HG03575 (cell line): ENCODE measurements at regions not wholly inside any gene's neighbourhood (a gene's known extent, or its start where the extent isn't known, plus 50 kb on each side); places are given as distances from the start of the nearest gene placed in this dataset.

Source experiments
- ATAC-seq: cut with Tn5 transposase; IDR thresholded peaks from one replicate; pipeline ENCODE4 v1.9.1; 2021; ENCODE audit not compliant: unreplicated experiment, insufficient number of reproducible peaks, low FRiP score; ENCODE audit errors: extremely low read depth

DNA sequence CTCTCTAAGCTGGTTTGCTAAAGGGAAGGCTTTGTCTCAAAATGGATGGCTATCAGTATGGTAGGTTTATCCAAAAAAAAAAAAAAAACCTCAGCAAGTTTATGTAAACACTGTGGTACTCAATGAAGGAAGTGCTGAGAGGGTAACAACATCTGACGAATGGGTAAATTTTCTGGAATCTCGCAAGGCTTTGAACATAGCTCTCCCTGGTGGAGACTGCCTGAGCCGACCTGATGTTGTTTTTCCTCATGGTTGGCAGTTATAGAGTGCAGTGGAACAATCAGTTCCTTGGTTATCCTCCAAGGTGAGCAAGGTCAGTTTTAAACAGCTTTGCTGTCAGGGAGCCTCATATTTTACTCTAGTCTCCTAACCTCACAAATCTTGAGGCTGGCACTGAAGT is 94.6 kb downstream of the ZPLD1 start:
- no peak for ATAC-seq

DNA sequence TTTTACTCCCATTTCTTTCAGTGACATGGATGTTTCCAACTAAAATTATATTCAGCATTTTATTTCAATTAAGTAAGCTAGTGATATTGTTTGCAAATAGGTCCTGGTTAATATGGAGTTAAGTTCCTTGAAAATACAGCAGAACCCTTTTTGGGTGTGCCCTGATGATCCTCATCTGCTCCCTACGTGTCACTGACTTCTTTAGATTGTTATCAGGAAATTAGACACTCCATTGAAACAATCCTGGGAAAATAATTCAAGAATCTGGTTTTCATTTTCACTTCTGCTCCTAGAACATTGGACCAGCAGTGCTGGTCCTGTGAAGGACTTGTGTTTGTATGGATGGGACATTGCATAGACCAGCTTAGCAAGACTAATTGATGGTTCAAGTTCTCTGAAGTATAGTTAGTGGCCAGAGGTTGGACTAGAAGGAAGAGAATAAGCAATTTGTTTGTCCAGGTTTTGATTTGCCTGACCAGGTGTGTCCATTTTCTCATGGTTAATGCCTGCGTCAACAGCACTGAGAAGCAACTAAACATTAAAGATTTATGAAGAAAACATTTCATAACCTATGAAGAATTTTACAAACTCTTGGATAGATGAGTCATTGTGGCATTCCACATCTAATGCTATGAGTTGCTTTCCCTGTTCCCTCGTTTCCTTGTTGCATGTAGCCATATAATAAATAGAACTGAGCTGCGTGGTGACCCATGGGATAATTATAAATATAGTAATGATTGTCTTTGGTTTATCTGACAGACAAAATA is 95.8 kb downstream of the ZPLD1 start:
- ATAC-seq = no peak

DNA sequence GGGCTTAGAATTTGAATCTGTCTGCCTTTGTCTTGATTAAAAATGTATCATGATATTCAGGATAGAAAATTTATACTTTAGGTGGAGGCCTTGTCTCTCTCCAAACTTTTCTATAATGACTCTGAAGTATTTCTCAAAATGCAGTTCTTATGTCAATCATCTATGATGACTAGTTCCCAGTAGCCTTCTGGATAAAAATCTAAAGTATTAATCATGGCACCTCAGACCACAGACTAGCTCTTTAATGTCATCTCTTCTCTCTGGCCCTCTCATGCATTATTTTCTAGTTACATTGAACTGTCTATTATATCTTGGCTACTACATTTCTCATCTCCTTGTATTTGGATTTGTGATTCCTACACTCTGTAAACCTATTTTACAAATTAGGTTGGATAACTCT is 96.9 kb downstream of the ZPLD1 start:
- ATAC-seq = no peak

DNA sequence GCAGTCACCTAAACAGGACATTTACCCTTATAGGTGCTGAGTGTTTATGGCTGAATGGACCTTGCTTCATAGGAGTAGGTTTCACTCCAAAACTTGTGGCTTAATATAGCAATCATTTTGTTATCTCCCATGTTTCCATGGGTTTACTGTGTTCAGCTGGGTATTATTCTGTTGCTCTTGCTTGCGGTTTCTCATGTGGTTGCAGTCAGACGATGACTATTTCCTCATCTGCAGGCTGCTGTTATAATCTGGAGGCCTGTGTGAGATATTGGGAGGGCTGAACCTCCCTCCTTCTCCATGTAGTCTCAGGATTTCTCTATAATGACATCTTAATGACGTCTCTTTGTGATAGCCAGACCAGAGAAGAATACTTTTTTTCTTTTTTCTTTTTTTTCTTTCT is 98.1 kb downstream of the ZPLD1 start:
- ATAC-seq = no peak

GRCh38 chr3:102533784-102534183 is 99.0 kb downstream of the ZPLD1 start:
- ATAC-seq = no peak

GRCh38 chr3:102536456-102536855 is 101.6 kb downstream of the ZPLD1 start:
- ATAC-seq = no peak

DNA sequence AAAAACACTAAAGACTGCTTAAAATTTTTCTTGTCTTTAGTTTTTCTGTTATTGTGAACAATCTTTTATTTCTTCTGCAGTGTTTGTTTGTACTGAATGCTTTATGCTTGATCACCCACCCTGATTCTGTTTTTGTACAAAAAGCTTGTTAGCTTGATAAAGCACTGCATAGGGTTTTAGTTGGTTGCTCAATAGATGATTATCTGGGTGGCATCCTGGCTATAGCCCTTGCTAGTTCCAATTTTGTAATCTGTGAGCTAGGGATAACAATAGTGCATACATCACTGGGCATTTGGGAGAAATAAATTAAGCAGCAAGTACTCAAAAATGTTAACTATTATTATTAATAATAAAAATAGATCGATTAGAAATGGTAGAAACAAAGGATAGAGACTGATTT is 102.3 kb downstream of the ZPLD1 start:
- ATAC-seq = no peak

DNA sequence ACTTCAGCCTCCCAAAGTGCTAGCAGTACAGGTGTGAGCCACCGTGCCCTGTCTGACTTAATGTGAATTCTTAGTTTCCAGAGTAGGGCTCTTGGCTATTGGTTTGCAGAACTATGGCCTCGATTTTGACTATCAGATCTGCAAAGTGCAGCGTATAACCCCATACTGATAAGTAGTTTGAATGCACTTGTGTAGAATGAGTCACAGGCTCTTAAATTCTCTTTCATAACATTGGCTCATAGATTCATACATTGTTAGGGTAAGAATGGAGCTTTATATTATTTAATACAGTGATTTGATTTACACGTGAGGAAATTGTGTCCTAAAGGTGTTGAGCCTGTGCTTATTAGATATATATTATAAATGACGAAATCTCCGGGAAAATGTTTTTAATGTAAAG is 109.9 kb downstream of the ZPLD1 start:
- no peak for ATAC-seq

DNA sequence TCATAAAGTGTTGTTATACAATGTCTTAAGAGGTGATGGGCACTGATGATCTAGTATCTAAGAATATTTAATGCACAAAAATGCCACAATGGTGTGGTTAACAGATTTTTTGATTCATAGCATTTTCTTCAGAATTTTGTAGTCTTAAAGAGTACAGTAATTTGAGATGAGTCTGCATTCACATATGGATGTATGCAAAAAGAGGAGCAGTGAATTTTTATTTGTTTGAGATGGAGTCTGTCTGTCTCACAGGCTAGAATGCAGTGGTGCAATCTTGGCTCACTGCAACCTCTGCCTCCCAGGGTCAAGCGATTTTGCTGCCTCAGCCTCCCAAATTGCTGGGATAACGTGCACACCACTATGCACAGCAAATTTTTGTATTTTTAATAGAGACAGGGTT is 110.5 kb downstream of the ZPLD1 start:
- no peak for ATAC-seq

- ATAC-seq = no peak
Measured at GRCh38 chr3:102553876-102554275, 119.1 kb downstream of the ZPLD1 start.

DNA sequence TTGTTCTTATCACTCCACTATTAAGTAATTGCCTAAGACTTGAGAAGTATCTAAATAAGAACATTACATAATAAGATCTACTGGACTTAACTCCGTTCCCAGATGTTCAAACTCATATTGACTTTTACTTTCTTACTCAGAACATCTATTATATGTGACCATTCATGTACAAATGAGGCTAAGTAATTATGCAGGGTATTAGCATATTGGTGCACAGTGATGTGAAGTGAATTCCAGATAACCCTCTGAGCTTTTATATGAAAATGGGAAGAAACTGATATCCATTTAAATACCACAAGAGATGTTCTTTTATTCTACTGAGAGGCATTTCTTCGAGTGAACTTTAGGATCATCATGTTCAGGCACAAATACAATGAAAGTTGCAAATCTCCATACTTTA is 135.7 kb downstream of the ZPLD1 start:
- no peak for ATAC-seq

DNA sequence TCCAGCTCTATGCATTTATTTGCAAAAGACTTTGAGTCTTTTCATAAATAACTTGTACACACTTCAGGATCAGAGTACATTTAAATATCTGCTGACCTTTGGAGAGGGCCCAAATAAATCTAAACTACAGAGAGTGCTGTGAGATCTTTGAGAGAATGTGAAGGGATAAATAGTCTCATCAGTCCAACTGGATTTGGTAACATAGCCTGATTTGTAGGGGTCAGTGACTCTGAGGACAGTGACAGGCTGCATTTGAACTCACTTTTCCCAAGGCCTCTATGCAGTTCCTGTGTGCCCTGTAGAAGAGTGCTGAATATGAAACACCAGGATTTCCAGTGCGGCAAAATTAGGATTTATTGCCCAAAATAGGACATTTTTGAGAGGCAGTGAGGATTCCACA is 136.2 kb downstream of the ZPLD1 start:
- no peak for ATAC-seq

DNA sequence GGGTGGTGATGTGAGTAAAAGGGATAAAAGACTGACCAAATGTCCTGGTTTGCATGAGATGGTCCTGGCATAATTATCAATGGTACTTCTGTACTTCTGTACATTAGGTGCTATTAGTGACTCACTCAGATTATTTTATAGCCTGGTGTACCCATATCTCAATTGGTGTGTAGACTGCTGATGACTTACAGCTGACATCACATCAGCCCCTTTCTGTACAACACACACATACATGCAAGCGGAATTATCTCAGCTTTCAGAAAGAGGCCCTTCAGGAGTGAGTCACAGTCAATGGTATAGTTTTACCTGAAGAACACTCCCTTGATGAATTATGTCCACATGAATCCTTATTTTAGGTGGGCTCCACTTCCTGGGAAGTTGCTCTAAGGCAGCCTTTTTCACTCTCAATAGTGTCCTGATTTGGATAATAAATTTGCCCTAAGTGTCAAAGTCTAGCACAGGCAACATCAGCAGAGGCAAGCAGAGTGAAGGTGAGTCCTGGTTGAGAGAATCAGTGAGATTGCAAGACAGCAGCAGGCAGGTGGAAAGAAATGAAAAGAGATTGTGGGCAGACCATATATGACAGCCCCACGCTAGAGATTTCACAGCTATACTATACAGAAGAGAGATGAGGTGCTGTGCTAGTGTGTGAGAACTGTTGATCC is 137.0 kb downstream of the ZPLD1 start:
- ATAC-seq = no peak

DNA sequence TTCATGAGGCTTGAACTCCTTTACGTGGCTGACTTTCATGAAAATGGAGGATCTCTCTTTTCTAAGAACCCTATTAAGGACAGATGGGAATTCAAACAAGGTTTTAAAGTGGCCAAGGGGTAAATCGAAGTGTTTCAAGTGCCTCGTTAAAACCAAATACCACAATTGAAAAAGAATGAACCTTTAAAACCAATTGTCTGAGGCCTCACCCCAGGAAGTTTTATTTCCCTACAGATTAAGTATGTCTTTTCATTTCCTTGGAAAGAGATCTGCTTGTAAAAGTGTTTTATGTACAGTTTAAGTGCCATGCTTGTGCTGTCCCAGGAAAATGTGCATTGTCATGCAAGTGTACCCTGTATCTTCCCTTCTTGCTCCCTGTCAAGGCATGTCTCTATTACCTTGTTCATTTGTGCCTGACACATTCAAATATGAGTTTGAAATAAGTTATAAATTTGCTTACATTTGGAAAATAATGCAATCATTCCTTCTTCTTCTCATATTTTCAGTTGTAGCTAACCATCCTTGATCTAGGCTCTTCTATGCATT is 138.7 kb downstream of the ZPLD1 start:
- ATAC-seq = no peak

DNA sequence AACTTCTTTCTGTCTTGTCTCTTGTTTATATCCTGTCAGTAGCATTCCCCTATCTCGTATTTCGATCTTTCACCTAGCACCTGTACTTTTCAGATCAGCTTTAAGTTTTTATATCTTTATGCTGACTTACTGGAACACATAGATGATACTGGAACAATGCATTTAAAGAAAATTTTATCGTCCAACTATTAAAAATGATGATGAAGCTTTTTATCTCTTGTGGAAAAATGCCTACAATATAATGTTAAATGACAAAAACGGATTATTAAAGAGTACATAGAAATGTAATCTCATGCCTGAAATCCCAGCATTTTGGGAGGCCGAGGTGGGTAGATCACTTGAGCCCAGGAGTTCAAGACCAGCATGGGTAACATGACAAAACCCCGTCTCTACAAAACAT is 139.5 kb downstream of the ZPLD1 start:
- no peak for ATAC-seq

DNA sequence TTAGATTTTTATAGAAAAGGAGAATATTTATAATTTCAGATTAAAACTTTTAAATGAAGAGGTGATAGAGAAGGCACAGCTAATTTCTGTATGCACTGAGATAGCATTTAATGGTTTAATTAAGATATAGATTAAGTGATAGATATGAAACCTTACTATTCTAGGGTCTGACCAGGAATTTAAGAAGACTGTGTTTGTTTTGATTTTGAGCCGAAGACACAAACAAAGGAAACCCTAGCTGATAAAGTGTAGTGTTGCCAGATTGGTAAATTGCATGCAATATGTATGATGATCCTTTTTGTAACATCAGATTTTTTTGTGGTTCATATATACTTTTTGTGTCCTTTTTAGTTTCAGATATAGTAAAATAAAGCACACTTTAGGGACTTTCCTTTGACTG is 141.8 kb downstream of the ZPLD1 start:
- no peak for ATAC-seq

- no peak for ATAC-seq
Measured at GRCh38 chr3:102577082-102577789, 142.4 kb downstream of the ZPLD1 start.

GRCh38 chr3:102580760-102581159 is 145.9 kb downstream of the ZPLD1 start:
- ATAC-seq = no peak

- ATAC-seq = no peak
Measured at GRCh38 chr3:102586485-102586884, 151.7 kb downstream of the ZPLD1 start.
